ENCODE measurements at regions not wholly inside any gene's neighbourhood (a gene's known extent, or its start where the extent isn't known, plus 50 kb on each side); places are given as distances from the start of the nearest gene placed in this dataset. TPM values are rescaled to one million over a fixed set of nuclear protein-coding genes. Genes with fewer than 3 reads are reported as not detected.
"Not testable (repeated sequence)": the region's sequence is repeated elsewhere in the genome, so short reads cannot be mapped to it uniquely, and the experiment has no call there.

- no peak for FAIRE-seq
- no peak for DNase-seq (ENCODE audit: low spot score in 2 of 2)
These were observed 107.8 kb upstream of the CHORDC1 start for GRCh38 chr11:90330632-90331031.

- DNase-seq (ENCODE audit: low spot score in 2 of 2) (no peak), FAIRE-seq (no peak)
These were observed 106.2 kb upstream of the CHORDC1 start for GRCh38 chr11:90329043-90329442.

GRCh38 chr11:90326647-90327046 is 103.8 kb upstream of the CHORDC1 start:
- no peak for DNase-seq (ENCODE audit: low spot score in 2 of 2)
- FAIRE-seq: no peak

GRCh38 chr11:90323289-90323688 is 100.4 kb upstream of the CHORDC1 start:
- FAIRE-seq: no peak

GRCh38 chr11:90321018-90321417 is 98.2 kb upstream of the CHORDC1 start:
- FAIRE-seq (no peak), DNase-seq (ENCODE audit: low spot score in 2 of 2) (no peak)

More at GRCh38 chr11:90323289-90323688, 100.4 kb upstream of the CHORDC1 start:
- DNase-seq (ENCODE audit: low spot score in 2 of 2): no peak

- no peak for FAIRE-seq
- DNase-seq (ENCODE audit: low spot score in 2 of 2): no peak
These were observed 95.8 kb upstream of the CHORDC1 start for GRCh38 chr11:90318651-90319050.

- FAIRE-seq: no peak
These were observed 87.4 kb upstream of the CHORDC1 start for GRCh38 chr11:90310210-90310609.

GRCh38 chr11:90309693-90310092 is 86.8 kb upstream of the CHORDC1 start:
- FAIRE-seq: no peak
- DNase-seq (ENCODE audit: low spot score in 2 of 2): no peak

More at GRCh38 chr11:90310210-90310609, 87.4 kb upstream of the CHORDC1 start:
- no peak for DNase-seq (ENCODE audit: low spot score in 2 of 2)

GRCh38 chr11:90294526-90294925 is 71.7 kb upstream of the CHORDC1 start:
- DNase-seq (ENCODE audit: low spot score in 2 of 2) (no peak), FAIRE-seq (no peak)

- no peak for DNase-seq (ENCODE audit: low spot score in 2 of 2)
- no peak for FAIRE-seq
These were observed 71.2 kb upstream of the CHORDC1 start for GRCh38 chr11:90294091-90294490.

GRCh38 chr11:90288212-90288821 is 65.5 kb upstream of the CHORDC1 start:
- DNase-seq (ENCODE audit: low spot score in 2 of 2) (peak; percentile 4 to 27), FAIRE-seq (peak; percentile 91)

GRCh38 chr11:90286640-90287039 is 63.8 kb upstream of the CHORDC1 start:
- FAIRE-seq: no peak
- DNase-seq (ENCODE audit: low spot score in 2 of 2): no peak

GRCh38 chr11:90284171-90284570 is 61.3 kb upstream of the CHORDC1 start:
- DNase-seq (ENCODE audit: low spot score in 2 of 2): no peak
- no peak for FAIRE-seq

GRCh38 chr11:90282551-90283071 is 59.8 kb upstream of the CHORDC1 start:
- not testable (repeated sequence) for FAIRE-seq; DNase-seq (ENCODE audit: low spot score in 2 of 2)

GRCh38 chr11:90274362-90274761 is 51.5 kb upstream of the CHORDC1 start:
- FAIRE-seq (no peak), DNase-seq (ENCODE audit: low spot score in 2 of 2) (no peak)

Small RNA genes in the stretch of these regions (small RNA-seq; reads per million reads assigned to genes)
- gene AP001002.3 (not detected), gene MIR1261 (not detected), gene MIR4490 (not detected)
